ENCODE measurements at regions not wholly inside any gene's neighbourhood (a gene's known extent, or its start where the extent isn't known, plus 50 kb on each side); places are given as distances from the start of the nearest gene placed in this dataset.

DNA sequence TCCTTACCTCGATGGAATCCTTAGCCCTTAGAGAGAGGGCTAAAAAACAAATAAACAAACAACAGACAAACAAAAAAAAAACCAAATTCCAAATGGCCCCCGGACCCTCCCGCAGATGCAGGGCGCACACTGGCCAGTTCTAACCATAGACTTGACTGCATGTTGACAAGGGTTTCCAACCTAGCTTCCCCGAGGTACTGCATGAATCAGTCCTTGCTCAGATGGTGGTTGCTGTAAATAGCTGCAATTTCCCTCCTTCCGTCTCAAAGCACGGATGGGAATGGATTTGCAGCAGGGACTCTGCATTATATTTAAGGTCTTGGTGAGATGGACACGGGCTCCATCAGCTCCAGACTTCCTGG is 162.8 kb downstream of the CD47 start:
- Histone ChIP-seq H2AFZ (ENCODE audit: low read depth, low read length) (peak overlapping the region; percentile 42), H3K9me3 (ENCODE audit: low read length) (no peaks in the 10 kb centered on the region), H3K27ac (ENCODE audit: low read length) (peak overlapping the region; percentile 54), H3K9me2 (ENCODE audit: insufficient read depth, low read length) (no peaks in the 10 kb centered on the region), H3F3A (ENCODE audit: insufficient read depth, low read length, poor library complexity, severe bottlenecking) (no peaks in the 10 kb centered on the region), H3K36me3 (ENCODE audit: insufficient read depth, low read length) (no peaks in the 10 kb centered on the region), H3K9ac (ENCODE audit: low read length) (peak overlapping the region; percentile 61), H3K4me2 (ENCODE audit: low read length) (no peak overlapping the region), H3K4me3 (ENCODE audit: low read length) (peak overlapping the region; percentile 72), H3K27me3 (ENCODE audit: insufficient read depth, low read depth, low read length) (peaks cover 6% of the 10 kb centered on the region), H3K79me2 (replicated peaks; ENCODE audit: insufficient read depth, low read length) (no peaks in the 10 kb centered on the region), H4K20me1 (ENCODE audit: insufficient read depth) (no peaks in the 10 kb centered on the region)
- TF ChIP-seq SMC3 (conservative IDR thresholded peaks at IDR 0.05; ENCODE audit: poor library complexity) (no peak), MXI1 (conservative IDR thresholded peaks at IDR 0.05; ENCODE audit: poor library complexity, severe bottlenecking) (no peak), POLR2AphosphoS5 (IDR thresholded peaks at IDR 0.05) (no peak), RAD21 (conservative IDR thresholded peaks at IDR 0.05) (no peak), EZH2 (IDR thresholded peaks at IDR 0.05; ENCODE audit: borderline replicate concordance, insufficient read depth, low read length, poor library complexity, severe bottlenecking) (no peak), TAF1 (IDR thresholded peaks at IDR 0.05; ENCODE audit: low read depth) (no peak), EP300 (conservative IDR thresholded peaks at IDR 0.05; ENCODE audit: poor library complexity, severe bottlenecking) (no peak)
- TF ChIP-seq, protein P1, sequence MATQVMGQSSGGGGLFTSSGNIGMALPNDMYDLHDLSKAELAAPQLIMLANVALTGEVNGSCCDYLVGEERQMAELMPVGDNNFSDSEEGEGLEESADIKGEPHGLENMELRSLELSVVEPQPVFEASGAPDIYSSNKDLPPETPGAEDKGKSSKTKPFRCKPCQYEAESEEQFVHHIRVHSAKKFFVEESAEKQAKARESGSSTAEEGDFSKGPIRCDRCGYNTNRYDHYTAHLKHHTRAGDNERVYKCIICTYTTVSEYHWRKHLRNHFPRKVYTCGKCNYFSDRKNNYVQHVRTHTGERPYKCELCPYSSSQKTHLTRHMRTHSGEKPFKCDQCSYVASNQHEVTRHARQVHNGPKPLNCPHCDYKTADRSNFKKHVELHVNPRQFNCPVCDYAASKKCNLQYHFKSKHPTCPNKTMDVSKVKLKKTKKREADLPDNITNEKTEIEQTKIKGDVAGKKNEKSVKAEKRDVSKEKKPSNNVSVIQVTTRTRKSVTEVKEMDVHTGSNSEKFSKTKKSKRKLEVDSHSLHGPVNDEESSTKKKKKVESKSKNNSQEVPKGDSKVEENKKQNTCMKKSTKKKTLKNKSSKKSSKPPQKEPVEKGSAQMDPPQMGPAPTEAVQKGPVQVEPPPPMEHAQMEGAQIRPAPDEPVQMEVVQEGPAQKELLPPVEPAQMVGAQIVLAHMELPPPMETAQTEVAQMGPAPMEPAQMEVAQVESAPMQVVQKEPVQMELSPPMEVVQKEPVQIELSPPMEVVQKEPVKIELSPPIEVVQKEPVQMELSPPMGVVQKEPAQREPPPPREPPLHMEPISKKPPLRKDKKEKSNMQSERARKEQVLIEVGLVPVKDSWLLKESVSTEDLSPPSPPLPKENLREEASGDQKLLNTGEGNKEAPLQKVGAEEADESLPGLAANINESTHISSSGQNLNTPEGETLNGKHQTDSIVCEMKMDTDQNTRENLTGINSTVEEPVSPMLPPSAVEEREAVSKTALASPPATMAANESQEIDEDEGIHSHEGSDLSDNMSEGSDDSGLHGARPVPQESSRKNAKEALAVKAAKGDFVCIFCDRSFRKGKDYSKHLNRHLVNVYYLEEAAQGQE (IDR thresholded peaks at IDR 0.05; ENCODE audit: borderline replicate concordance): no peak
- TF ChIP-seq, protein P2, sequence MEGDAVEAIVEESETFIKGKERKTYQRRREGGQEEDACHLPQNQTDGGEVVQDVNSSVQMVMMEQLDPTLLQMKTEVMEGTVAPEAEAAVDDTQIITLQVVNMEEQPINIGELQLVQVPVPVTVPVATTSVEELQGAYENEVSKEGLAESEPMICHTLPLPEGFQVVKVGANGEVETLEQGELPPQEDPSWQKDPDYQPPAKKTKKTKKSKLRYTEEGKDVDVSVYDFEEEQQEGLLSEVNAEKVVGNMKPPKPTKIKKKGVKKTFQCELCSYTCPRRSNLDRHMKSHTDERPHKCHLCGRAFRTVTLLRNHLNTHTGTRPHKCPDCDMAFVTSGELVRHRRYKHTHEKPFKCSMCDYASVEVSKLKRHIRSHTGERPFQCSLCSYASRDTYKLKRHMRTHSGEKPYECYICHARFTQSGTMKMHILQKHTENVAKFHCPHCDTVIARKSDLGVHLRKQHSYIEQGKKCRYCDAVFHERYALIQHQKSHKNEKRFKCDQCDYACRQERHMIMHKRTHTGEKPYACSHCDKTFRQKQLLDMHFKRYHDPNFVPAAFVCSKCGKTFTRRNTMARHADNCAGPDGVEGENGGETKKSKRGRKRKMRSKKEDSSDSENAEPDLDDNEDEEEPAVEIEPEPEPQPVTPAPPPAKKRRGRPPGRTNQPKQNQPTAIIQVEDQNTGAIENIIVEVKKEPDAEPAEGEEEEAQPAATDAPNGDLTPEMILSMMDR (IDR thresholded peaks at IDR 0.05; ENCODE audit: poor library complexity, severe bottlenecking): no peak

DNA sequence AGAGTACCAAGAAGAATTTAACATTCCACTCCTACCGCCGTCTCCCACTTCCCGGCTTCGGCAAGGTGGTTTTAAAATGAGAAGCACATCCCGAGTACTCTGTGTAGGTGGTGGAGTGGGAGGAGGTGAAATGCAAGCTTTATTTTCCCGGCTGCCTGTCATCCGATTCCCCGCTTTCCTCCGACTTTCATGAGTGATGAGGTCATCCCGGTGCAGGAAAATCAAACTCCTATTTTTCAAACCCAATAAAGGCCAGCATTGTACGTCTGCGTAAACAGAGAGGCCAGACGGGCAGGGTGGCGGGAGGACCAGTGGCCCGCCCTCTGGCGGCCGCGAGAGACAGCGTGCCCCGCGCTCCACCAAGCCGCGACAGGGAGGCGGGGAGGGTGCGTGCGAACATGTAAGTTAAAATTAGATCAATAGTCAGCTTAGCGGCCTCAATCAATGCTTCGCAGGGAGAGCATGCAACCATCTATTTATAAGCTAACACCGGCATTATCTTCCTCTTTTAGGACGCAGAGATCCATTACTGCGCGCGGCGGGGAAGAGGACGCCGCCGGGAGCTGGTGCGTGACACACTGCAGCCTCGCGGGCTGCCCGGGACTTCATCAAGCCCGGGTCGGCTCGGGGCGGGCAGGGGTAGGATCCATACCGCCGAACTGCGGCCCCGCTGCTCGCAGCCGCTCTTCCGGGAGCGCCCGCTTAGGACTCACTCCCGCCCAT is 163.3 kb downstream of the CD47 start:
- Histone ChIP-seq H3K79me2 (replicated peaks; ENCODE audit: insufficient read depth, low read length) (no peaks in the 10 kb centered on the region), H3K4me3 (ENCODE audit: low read length) (peak overlapping the region; percentile 72), H3K9me3 (ENCODE audit: low read length) (no peaks in the 10 kb centered on the region), H2AFZ (ENCODE audit: low read depth, low read length) (peak overlapping the region; percentile 42), H3K9me2 (ENCODE audit: insufficient read depth, low read length) (no peaks in the 10 kb centered on the region), H3K27ac (ENCODE audit: low read length) (peak overlapping the region; percentile 54), H3K4me2 (ENCODE audit: low read length) (peak overlapping the region; percentile 45), H3F3A (ENCODE audit: insufficient read depth, low read length, poor library complexity, severe bottlenecking) (no peaks in the 10 kb centered on the region), H4K20me1 (ENCODE audit: insufficient read depth) (no peaks in the 10 kb centered on the region), H3K9ac (ENCODE audit: low read length) (peak overlapping the region; percentile 61), H3K27me3 (ENCODE audit: insufficient read depth, low read depth, low read length) (peaks cover 6% of the 10 kb centered on the region), H3K36me3 (ENCODE audit: insufficient read depth, low read length) (no peaks in the 10 kb centered on the region)
- TF ChIP-seq EZH2 (IDR thresholded peaks at IDR 0.05; ENCODE audit: borderline replicate concordance, insufficient read depth, low read length, poor library complexity, severe bottlenecking) (no peak), SMC3 (conservative IDR thresholded peaks at IDR 0.05; ENCODE audit: poor library complexity) (peak; percentile 97), TAF1 (IDR thresholded peaks at IDR 0.05; ENCODE audit: low read depth) (no peak), POLR2AphosphoS5 (IDR thresholded peaks at IDR 0.05) (peak; percentile 79), RAD21 (conservative IDR thresholded peaks at IDR 0.05) (peak; percentile 87), MXI1 (conservative IDR thresholded peaks at IDR 0.05; ENCODE audit: poor library complexity, severe bottlenecking) (peak; percentile 66), EP300 (conservative IDR thresholded peaks at IDR 0.05; ENCODE audit: poor library complexity, severe bottlenecking) (peak; percentile 54)
- TF ChIP-seq, protein P2 (IDR thresholded peaks at IDR 0.05; ENCODE audit: poor library complexity, severe bottlenecking): peak; percentile 95
- TF ChIP-seq, protein P1 (IDR thresholded peaks at IDR 0.05; ENCODE audit: borderline replicate concordance): no peak
